Naive thymus-derived CD4-positive, alpha-beta T cell (primary cell): ENCODE measurements at regions not wholly inside any gene's neighbourhood (a gene's known extent, or its start where the extent isn't known, plus 50 kb on each side); places are given as distances from the start of the nearest gene placed in this dataset.

ENCODE experiments used
- ATAC-seq: fragments of 150-1000 bp; cut with Tn5 transposase; 2 replicates; pipeline ENCODE4 v1.10.0; 2021; ENCODE audit warnings: mild to moderate bottlenecking, moderate library complexity
- CTCF ChIA-PET: fragments of 350-600 bp; sonication (Branson Sonifier 250); formaldehyde crosslinking; loops from one replicate; lab custom pipeline; 2021; ENCODE audit warnings: antibody characterized with exemption; lab: Charles Lee
- POLR2A ChIA-PET: fragments of 350-600 bp; sonication (Branson Sonifier 250); formaldehyde crosslinking; loops from one replicate; lab custom pipeline; 2021; ENCODE audit warnings: antibody characterized with exemption, inconsistent platforms; lab: Charles Lee
- DNase-seq, 9 donors: peaks; one replicate each; pipeline versions ENCODE4 v3.0.0 to v3.0.0-alpha.2; 2020 to 2022; ENCODE audit warnings: mixed read lengths in 1 of 9
- H3K27ac ChIP-seq: one replicate; pipeline ENCODE4 v1.7.0; 2013; ENCODE audit warnings: mild to moderate bottlenecking, low read depth, low read length, moderate library complexity
- H3K27me3 ChIP-seq, 2 donors: one replicate each; pipeline ENCODE4 v1.7.0; 2013; ENCODE audit warnings: low read length in 2 of 2, mild to moderate bottlenecking in 2 of 2, moderate library complexity in 2 of 2; ENCODE audit not compliant: control insufficient read depth in 2 of 2, insufficient read depth in 2 of 2
- H3K36me3 ChIP-seq, 3 experiments: 1 replicate in 2 of 3; 2 replicates in 1 of 3; pipeline ENCODE4 v1.7.0; 2013; ENCODE audit warnings: low read length in 3 of 3, mild to moderate bottlenecking in 3 of 3, moderate library complexity in 1 of 3; ENCODE audit not compliant: insufficient read depth in 3 of 3, control insufficient read depth in 2 of 3
- H3K4me1 ChIP-seq, 2 donors: one replicate each; pipeline ENCODE4 v1.7.0; 2013; ENCODE audit warnings: low read length in 2 of 2, mild to moderate bottlenecking in 2 of 2, moderate library complexity in 1 of 2; ENCODE audit not compliant: control insufficient read depth in 2 of 2, insufficient read depth in 2 of 2
- H3K4me3 ChIP-seq: 2 replicates; pipeline ENCODE4 v1.7.0; 2013; ENCODE audit warnings: mild to moderate bottlenecking, low read length
- H3K9me3 ChIP-seq, 3 experiments: 1 replicate in 2 of 3; 2 replicates in 1 of 3; pipeline ENCODE4 v1.7.0; 2013; ENCODE audit warnings: low read length in 3 of 3; ENCODE audit not compliant: control insufficient read depth in 2 of 3
- H3K27ac Mint-ChIP-seq, 9 donors: one replicate each; pipeline ENCODE4 v1.8.0; 2020 to 2022; ENCODE audit warnings: mixed read lengths in 9 of 9, mild to moderate bottlenecking in 8 of 9, moderate library complexity in 5 of 9, inconsistent platforms in 2 of 9
- H3K27me3 Mint-ChIP-seq, 5 donors: one replicate each; pipeline ENCODE4 v1.8.0; 2021 to 2022; ENCODE audit warnings: mixed read lengths in 5 of 5, mild to moderate bottlenecking in 1 of 5
- H3K36me3 Mint-ChIP-seq, 5 donors: one replicate each; pipeline ENCODE4 v1.8.0; 2020 to 2022; ENCODE audit warnings: mixed read lengths in 5 of 5, mild to moderate bottlenecking in 3 of 5, inconsistent platforms in 1 of 5
- H3K4me1 Mint-ChIP-seq, 7 donors: one replicate each; pipeline ENCODE4 v1.8.0; 2020 to 2022; ENCODE audit warnings: mixed read lengths in 7 of 7, mild to moderate bottlenecking in 3 of 7, inconsistent platforms in 1 of 7
- H3K4me3 Mint-ChIP-seq, 10 donors: one replicate each; pipeline ENCODE4 v1.8.0; 2020 to 2022; ENCODE audit warnings: mild to moderate bottlenecking in 10 of 10, mixed read lengths in 10 of 10, moderate library complexity in 6 of 10, inconsistent platforms in 2 of 10
- H3K9me3 Mint-ChIP-seq, 11 donors: one replicate each; pipeline ENCODE4 v1.8.0; 2020 to 2022; ENCODE audit warnings: mixed read lengths in 11 of 11, mild to moderate bottlenecking in 4 of 11, inconsistent platforms in 1 of 11, moderate library complexity in 1 of 11
- intact Hi-C, 2 donors: fragments of 100-400 bp; cut with micrococcal nuclease; formaldehyde crosslinking; loops; one replicate each; pipeline ENCODE4 v1.15.1; 2023

GRCh38 chr7:156397249-156397648 is 243.3 kb upstream of the RNF32 start:
- Mint-ChIP-seq H3K9me3 (peaks cover 0 to 2% (median 0%) of the 10 kb centered on the region in 11 donors), H3K4me3 (no peak overlapping the region), H3K27ac (no peak overlapping the region), H3K27me3 (peaks cover 0 to 19% (median 4%) of the 10 kb centered on the region in 5 donors), H3K36me3 (no peaks in the 10 kb centered on the region), H3K4me1 (no peaks in the 10 kb centered on the region)
- CTCF ChIA-PET = no interaction called here
- POLR2A ChIA-PET = no interaction called here
- intact Hi-C loops = no loop called here
- no peak for ATAC-seq
- no peaks in the 10 kb centered on the region for H3K4me1 ChIP-seq
- H3K27ac ChIP-seq = no peak overlapping the region
- H3K9me3 ChIP-seq = no peaks in the 10 kb centered on the region
- H3K4me3 ChIP-seq = no peak overlapping the region
- no peaks in the 10 kb centered on the region for H3K36me3 ChIP-seq
- no peaks in the 10 kb centered on the region for H3K27me3 ChIP-seq
- DNase-seq = no peak

- CTCF ChIA-PET = no interaction called here
Observed at GRCh38 chr7:156389116-156389692, 251.4 kb upstream of the RNF32 start.

DNA sequence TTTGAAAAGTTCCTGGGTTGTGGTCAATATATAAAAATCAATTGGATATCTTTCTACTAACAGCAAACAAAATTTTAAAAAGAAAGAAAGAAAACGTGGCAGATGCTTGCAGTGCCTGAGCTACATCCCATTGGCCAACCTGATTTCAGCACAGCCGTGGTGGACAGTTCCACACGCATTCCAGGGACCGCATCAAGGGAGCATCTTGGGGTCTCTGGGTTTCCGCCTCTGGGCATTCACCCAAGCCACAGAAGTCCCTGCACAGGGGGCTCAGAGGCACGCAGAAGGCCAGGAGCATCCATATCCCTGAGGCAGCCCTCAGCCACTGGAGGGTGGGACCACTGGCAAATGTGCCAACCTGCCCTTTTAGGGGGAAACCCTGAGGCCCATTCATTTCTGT is 254.5 kb upstream of the RNF32 start:
- peaks cover 0 to 8% (median 0%) of the 10 kb centered on the region in 5 donors for H3K36me3 Mint-ChIP-seq
- no peak overlapping the region for H3K27ac Mint-ChIP-seq
- H3K4me1 Mint-ChIP-seq = peaks cover 0 to 3% (median 0%) of the 10 kb centered on the region in 7 donors
- Histone ChIP-seq H3K27ac (no peak overlapping the region), H3K4me3 (no peak overlapping the region), H3K9me3 (no peaks in the 10 kb centered on the region), H3K36me3 (no peaks in the 10 kb centered on the region), H3K4me1 (no peaks in the 10 kb centered on the region), H3K27me3 (no peaks in the 10 kb centered on the region)
- peaks cover 0 to 42% (median 8%) of the 10 kb centered on the region in 5 donors for H3K27me3 Mint-ChIP-seq
- ChIA-PET POLR2A (no interaction called here), CTCF (no interaction called here)
- no peak overlapping the region for H3K4me3 Mint-ChIP-seq
- intact Hi-C loops = no loop called here
- peaks cover 0 to 9% (median 2%) of the 10 kb centered on the region in 11 donors for H3K9me3 Mint-ChIP-seq
- DNase-seq (no peak), ATAC-seq (no peak)

More at GRCh38 chr7:156389116-156389692, 251.4 kb upstream of the RNF32 start:
- POLR2A ChIA-PET = no interaction called here
- H3K4me1 ChIP-seq = no peaks in the 10 kb centered on the region
- ATAC-seq = no peak
- Mint-ChIP-seq H3K36me3 (peaks cover 0 to 16% (median 0%) of the 10 kb centered on the region in 5 donors), H3K9me3 (peaks cover 0 to 20% (median 6%) of the 10 kb centered on the region in 11 donors), H3K27me3 (peaks cover 0 to 45% (median 15%) of the 10 kb centered on the region in 5 donors), H3K4me1 (peaks cover 0 to 3% (median 0%) of the 10 kb centered on the region in 7 donors), H3K27ac (no peak overlapping the region), H3K4me3 (no peak overlapping the region)
- H3K27me3 ChIP-seq = no peaks in the 10 kb centered on the region
- intact Hi-C loops = no loop called here
- no peaks in the 10 kb centered on the region for H3K9me3 ChIP-seq
- no peaks in the 10 kb centered on the region for H3K36me3 ChIP-seq
- DNase-seq = no peak
- H3K27ac ChIP-seq = no peak overlapping the region
- H3K4me3 ChIP-seq = no peak overlapping the region

- Mint-ChIP-seq H3K27me3 (peaks cover 0 to 28% (median 0%) of the 10 kb centered on the region in 5 donors), H3K9me3 (no peaks in the 10 kb centered on the region), H3K27ac (no peak overlapping the region), H3K36me3 (no peaks in the 10 kb centered on the region), H3K4me3 (no peak overlapping the region), H3K4me1 (no peaks in the 10 kb centered on the region)
- intact Hi-C loops = no loop called here
- Histone ChIP-seq H3K9me3 (no peaks in the 10 kb centered on the region), H3K4me1 (no peaks in the 10 kb centered on the region), H3K4me3 (no peak overlapping the region), H3K27me3 (peaks cover 0 to 3% of the 10 kb centered on the region in 2 donors), H3K27ac (no peak overlapping the region), H3K36me3 (no peaks in the 10 kb centered on the region)
- ATAC-seq (no peak), DNase-seq (no peak)
- ChIA-PET CTCF (no interaction called here), POLR2A (no interaction called here)
Observed at GRCh38 chr7:156384706-156385105, 255.9 kb upstream of the RNF32 start.

DNA sequence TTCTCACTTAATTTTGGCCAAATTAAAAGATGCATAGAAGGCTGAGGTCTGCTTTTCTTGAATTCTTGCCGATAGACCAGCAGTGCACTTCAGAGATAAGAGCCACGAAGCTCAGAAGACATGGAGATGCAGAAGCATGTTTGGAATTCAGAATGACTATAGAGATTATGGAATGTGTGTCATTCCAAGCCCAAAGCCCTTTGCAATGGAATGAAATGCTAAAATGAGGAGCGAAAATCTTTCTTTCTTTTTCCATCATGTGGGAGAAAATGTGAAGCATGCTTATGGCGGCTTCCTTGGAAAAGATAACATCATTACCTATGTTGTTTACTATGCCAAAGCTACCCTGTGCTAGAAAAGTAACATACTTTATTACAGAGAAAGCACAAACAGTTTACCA is 257.0 kb upstream of the RNF32 start:
- Mint-ChIP-seq H3K9me3 (no peaks in the 10 kb centered on the region), H3K4me3 (no peak overlapping the region), H3K27ac (no peak overlapping the region), H3K27me3 (peaks cover 0 to 20% (median 0%) of the 10 kb centered on the region in 5 donors), H3K36me3 (no peaks in the 10 kb centered on the region), H3K4me1 (no peaks in the 10 kb centered on the region)
- Histone ChIP-seq H3K27ac (no peak overlapping the region), H3K36me3 (no peaks in the 10 kb centered on the region), H3K4me1 (no peaks in the 10 kb centered on the region), H3K9me3 (no peaks in the 10 kb centered on the region), H3K27me3 (peaks cover 0 to 3% of the 10 kb centered on the region in 2 donors), H3K4me3 (no peak overlapping the region)
- ChIA-PET POLR2A (no interaction called here), CTCF (no interaction called here)
- no peak for DNase-seq
- ATAC-seq = no peak
- intact Hi-C loops = no loop called here

DNA sequence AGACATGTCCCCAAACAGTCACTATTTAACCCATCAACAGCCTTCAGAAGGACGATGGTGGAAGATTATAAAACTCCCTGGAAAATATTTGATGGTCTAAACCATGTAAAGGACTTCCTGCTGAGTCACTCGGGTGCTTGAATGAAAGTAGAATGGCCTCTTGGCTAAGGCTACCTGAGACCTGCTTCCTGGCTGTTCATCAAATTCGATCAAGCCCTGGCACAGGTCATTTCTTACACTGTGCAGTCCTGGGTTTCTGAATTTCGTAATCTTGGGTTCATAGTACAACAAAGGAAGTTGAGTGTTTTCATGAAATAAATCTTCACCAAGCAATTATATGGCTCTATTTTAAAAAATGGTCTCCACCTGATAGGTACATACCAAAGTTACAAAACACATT is 260.3 kb upstream of the RNF32 start:
- ATAC-seq = no peak

More for the DNA sequence above, 260.3 kb upstream of the RNF32 start:
- POLR2A ChIA-PET = no interaction called here
- Mint-ChIP-seq H3K27ac (no peak overlapping the region), H3K36me3 (no peaks in the 10 kb centered on the region), H3K27me3 (peaks cover 0 to 31% (median 8%) of the 10 kb centered on the region in 5 donors), H3K4me1 (no peaks in the 10 kb centered on the region), H3K9me3 (peaks cover 0 to 2% (median 0%) of the 10 kb centered on the region in 11 donors), H3K4me3 (no peak overlapping the region)
- Histone ChIP-seq H3K36me3 (no peaks in the 10 kb centered on the region), H3K4me1 (no peaks in the 10 kb centered on the region), H3K9me3 (no peaks in the 10 kb centered on the region), H3K27ac (no peak overlapping the region), H3K27me3 (peaks cover 0 to 3% of the 10 kb centered on the region in 2 donors), H3K4me3 (no peak overlapping the region)
- DNase-seq = no peak
- CTCF ChIA-PET = interaction anchor here (0.6 kb wide), 1 partner anchor 1921 kb away, joined by 6 read pairs; no protein-coding TSS in a partner anchor
- intact Hi-C loops = no loop called here
